Hippocampal formation (tissue), 2 donors: ENCODE measurements at regions not wholly inside any gene's neighbourhood (a gene's known extent, or its start where the extent isn't known, plus 50 kb on each side); places are given as distances from the start of the nearest gene placed in this dataset.
"Not testable (repeated sequence)": the region's sequence is repeated elsewhere in the genome, so short reads cannot be mapped to it uniquely, and the experiment has no call there.

ENCODE experiments used
- DNase-seq, 2 donors: peaks; one replicate each; lab custom pipeline; 2025; lab: John Stamatoyannopoulos, UW

DNA sequence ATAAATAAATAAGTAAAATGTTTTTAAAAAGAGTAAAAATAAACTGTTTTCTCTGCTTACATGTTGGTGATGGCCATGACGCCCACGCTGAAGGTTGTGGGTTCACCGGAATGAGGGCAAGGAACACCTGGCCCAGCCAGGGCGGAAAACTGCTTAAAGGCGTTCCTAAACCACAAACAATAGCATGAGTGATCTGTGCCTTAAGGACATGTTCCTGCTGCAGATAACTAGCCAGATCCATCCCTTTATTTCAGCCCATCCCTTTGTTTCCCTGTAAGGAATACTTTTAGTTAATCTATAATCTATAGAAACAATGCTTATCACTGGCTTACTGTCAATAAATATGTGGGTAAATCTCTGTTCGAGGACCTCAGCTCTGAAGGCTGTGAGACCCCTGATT lies 63.3 kb upstream of the CEP78 start:
- not testable (repeated sequence) for DNase-seq

DNA sequence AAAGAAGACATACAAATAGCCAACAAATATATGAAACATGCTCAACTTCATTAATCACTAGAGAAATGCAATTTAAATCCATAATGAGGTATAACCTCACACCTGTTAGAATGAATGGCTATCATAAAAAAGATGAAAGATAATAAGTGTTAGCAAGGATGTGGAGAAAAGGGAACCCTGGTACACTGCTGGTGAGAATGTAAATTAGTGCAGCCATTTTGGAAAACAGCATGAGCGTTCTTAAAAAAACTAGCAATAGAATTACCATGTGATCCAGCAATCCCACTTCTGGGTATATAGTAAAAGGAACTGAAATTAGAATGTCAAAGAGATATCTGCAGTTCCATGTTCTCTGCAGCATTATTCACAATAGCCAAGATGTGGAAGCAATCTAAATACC lies 64.2 kb upstream of the CEP78 start:
- no peak for DNase-seq

DNA sequence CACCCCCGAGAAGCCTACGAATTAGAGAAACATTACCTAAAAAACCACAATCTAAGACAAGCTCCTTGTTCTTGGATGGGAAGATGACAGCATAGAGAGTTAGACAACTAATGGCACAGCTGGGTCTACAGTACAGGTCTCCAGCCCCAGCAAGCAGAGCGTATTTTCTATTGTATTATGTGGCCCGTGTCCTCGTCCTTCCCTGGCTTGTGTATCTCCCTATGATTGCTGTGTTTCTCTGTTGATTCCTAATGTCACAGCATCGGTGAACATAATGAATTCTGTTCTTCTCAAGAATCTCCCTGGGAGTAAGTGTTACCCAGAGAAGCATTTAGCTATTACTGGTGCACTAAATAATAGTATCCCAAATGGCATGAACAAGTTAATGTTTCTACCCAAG lies 66.8 kb upstream of the CEP78 start:
- no peak for DNase-seq

DNA sequence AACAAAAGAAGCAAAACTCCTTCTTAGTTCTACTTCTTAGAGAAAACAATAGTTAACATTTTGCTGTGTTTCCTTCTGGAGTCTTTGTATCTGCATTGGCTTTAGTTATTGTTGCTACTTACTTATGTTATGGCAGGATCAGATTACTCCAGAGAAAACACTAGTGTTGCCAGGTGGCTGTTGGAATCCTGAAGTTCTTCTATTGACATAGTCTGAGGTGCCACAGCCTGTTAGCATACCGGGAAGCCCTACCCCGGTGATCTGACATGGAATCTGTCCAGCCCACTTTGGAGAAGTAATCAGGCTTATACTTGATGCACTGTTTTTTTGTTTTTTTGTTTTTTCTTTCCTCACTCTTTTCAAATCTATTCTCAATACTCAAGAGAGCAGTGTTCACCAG lies 68.5 kb upstream of the CEP78 start:
- DNase-seq = no peak

DNA sequence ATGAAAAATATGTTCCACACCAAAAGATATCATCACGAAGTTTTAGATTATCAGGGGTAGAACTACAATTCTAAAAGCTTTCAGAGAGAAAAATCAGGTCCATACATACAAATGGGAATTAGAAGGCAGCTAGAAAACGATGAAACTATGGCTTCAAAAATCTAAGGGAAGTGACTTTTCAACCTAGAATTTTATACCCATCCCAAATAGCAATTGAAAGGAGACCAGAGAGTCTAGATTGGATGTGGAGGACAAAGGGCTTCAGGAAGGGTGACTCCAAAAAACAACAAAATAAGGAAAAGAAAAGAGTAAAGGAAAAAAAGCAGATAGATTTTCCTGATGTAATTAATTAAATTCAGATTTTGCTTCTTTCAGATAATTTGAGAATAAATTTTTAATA lies 72.0 kb upstream of the CEP78 start:
- no peak for DNase-seq

DNA sequence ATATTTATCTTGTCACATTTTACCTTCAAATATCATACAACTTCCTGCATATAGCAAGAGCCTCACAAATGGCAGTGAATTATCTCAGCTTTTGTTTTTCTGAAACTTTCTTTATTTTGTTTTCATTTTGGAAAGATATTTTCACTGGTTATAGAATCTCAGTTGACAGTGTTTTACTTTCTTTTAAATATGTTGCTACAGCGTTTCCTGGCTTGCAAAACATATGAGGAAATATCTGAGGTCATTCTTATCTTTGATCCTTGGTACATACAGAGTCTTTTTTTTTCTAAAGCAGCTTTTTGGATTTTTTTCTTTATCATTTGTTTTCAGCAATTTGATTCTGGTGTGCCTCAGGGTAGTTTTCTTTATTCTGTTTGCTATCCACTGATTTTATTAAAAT lies 77.6 kb upstream of the CEP78 start:
- DNase-seq = no peak

DNA sequence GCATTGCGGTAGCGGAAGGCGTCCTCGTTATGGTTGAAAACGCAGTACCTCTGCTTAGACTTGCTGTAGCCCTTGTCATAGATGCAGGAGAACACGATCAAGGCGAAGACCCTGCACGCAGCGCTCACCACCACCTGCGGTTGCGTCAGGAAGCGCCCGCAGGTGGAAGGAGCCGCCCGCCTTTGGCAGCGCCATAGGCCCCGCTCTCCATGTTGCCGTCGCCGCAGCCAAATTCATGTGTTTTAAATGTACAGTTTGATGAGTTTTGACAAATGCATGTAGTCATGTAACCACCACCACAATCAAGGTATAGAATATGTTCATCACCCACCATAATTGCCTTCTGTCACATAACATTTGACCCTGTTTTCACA lies 84.9 kb upstream of the CEP78 start:
- no peak for DNase-seq

DNA sequence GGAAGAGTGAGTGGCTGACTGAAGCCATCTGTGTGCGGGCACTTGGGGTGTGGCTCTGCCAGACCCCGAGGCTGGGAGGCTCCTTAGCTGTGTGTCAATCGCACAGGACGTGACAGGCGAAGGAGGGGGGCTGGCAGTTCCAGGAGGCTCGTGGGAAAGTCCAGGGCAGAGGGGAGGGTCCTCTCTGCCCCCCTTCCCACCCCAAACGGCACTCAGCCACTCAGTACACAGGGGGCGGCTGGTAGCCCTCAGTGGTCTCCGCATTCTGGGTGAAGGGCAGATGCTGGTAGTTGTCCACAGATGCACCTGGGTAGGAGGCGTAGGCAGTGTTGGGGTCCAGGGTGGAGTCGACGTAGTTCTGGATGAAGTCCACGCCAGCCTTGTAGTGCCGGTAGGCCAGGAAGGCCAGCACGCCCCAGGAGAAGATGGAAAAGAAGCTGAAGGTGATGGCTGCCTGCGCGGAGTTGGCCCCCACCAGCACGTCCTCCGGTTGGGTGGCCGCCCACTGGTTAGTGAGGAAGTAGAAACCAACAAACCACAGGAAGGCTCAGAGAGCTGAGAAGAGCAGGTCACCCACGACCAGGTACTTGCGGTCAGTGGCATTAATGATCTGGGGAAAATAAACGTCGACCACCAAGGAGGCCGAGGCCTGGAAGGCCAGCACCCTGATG lies 85.4 kb upstream of the CEP78 start:
- no peak for DNase-seq

DNA sequence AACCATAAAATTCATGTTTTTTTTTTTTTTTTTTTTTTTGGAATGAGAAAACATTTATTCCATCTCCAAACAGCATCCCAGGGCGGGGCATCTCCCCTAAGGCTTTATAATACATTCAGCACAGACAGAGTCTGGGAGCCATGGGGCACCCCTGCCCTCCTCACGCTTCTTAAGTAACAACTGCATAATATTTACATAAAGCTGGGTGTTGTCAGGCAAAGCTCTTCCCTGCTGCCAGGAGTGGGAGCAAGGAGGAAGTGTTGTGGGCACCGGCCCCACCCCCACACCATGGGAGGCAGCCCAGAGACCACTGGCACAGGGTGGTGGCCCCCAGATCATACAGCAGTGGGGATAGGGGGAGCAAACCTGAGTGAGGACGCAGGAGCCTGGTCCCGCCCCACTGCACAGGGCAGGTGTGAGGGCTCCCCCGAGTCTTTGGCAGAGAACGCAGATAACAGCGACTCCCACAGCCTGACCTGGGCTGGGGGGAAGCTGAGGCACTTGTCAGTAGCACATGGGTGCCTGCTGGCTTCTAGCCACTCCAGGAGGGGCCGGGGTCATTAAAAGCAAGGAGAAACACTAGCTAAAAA lies 86.1 kb upstream of the CEP78 start:
- no peak for DNase-seq

DNA sequence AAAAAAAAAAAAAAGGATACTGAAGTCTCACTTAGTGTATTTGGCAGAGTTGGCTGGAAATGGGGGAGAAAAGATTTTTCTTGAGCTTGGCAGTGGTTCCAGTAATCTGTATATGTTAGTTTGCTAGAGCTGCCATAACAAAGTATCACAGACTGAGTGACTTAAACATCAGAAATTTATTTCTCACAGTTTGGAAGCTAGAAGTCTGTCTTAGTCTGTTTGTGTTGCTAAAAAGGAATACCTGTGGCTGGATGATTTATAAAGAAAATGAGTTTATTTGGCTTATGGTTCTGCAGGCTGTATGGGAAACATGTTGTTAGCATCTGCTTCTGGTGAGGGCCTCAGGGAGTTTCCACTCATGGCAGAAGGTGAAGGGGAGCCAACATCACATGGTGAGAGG lies 89.6 kb upstream of the CEP78 start:
- no peak for DNase-seq

DNA sequence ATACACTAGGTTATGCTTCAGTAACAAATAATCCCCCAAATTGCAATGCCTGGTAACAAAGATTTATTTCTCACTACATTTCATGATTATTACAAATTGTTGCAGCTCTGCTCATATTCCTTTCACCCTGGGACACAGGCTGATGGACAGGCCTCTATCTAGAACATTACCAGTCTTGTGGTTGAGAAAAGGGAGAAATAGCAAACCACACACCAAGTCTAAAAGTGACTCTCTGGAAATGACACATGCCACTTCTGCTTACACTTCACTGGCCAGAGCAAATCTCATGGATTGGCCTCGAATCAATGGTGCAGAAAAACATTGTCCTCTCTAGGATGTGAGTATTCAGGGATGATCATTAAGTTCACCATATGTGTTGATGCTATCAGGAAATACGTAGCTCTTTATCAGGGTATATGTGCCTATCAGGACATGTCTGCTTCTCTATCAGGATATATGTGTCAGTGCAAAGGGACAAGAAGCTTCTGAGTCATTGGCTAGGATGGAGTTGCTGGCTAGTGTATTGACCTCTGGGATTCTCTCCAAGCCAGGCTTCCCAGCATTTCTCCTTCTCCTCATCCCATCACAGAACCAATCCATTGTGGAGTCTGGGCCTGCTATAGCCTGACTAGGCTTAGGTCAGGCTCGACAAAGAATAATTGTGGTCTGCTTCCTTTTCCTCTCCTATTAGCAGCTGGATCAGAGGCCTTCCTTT lies 91.1 kb upstream of the CEP78 start:
- DNase-seq = peak; percentile 5 to 23

DNA sequence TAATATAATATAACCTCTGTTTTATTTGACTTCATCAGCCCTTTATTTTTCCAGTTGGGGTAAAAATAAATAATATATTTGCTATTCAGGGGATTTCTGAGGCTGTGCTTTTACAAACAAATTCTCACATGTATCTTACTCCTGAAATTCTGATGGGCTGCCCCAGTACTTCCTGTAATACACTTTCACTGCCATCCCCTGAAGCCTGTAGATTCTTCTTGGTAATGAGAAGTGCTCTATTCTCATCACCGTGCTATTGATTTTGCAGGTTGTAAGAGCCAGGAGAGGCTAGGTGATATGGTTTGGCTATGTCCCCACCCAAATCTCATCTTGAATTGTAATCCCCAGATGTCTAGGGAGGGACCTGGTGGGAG lies 91.9 kb upstream of the CEP78 start:
- DNase-seq = no peak

DNA sequence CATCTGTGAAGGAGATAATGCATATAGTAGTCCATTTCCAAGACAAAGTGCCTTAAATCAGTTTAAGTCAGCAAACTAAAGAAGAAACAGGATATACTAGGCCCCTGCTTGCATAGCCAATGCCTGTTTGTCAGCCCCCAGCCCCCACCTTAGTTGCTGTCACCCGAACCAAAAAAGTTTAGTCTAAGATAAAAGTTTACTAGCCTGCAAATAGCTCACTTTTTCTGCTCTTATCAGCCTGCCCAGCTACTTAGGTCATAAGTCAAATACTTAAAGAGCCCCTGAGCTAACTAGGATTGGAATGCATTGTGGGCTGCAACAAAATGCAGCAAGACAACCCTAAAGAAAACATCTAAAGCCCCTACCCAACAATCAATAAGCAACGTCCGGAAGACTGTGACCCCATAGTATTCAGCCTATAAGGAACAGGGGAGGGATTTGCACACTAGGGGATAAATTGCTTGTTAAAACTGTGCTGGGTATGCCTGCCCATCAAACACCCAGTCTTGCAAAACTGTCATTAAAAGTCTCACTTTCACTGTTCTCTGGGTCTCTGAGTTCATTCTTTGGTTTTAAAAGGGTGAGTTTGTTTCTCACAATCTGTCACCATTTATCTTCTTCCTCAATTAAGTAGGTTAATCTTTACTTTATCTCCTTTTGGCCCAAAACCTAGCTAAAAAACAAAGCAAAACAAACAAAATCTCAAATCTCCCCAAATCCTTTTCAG lies 92.4 kb upstream of the CEP78 start:
- no peak for DNase-seq

DNA sequence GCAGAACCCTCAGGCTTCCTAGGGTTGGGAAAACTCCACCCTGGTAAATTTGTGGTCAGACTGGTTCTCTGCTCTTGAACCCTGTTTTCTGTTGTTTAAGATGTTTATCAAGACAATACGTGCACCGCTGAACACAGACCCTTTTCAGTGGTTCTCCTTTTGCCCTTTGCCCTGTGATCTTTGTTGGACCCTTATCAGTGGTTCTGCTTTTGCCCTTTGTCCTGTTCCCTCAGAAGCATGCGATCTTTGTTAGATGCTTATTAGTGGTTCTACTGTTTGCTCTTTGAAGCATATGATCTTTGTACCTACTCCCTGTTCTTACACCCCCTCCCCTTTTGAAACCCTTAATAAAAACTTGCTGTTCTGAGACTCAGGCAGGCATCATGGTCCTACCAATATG lies 93.6 kb upstream of the CEP78 start:
- not testable (repeated sequence) for DNase-seq

DNA sequence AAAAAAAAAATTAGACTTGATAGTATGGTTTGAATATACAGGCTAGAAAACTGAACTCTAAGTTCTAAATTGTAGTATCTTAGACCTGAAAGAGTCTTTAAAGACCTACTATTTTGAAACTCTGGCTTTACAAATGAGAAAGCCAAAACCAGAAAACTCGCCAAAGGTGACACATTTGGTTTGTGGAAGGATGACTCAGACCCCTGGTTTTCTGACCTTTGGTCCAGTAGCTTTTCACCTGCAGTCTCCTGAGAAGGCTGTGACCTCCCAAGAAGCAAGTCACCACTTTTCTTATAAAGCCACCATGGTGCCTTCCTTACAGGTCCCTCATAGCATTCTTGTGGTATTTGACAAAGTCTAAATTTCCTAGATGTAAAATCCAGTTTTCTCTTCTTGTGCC lies 102.1 kb upstream of the CEP78 start:
- DNase-seq = no peak

DNA sequence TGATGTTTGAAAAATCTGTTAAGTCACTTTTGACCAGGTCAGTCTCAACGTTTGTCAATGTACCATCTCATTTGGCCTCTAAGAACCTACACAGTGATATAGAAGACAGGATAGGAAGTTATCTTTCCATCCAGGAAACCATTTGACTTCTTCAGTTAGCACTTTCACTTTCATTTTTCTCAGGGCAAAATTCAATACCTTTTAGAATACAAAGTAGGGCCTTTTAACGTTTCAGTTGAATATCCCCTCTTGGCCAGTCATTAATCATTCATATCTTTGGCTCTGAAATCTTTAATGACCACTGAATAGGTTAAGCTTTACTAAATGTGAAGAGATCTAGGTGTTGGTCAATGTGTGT lies 101.1 kb upstream of the GNAQ start:
- no peak for DNase-seq

DNA sequence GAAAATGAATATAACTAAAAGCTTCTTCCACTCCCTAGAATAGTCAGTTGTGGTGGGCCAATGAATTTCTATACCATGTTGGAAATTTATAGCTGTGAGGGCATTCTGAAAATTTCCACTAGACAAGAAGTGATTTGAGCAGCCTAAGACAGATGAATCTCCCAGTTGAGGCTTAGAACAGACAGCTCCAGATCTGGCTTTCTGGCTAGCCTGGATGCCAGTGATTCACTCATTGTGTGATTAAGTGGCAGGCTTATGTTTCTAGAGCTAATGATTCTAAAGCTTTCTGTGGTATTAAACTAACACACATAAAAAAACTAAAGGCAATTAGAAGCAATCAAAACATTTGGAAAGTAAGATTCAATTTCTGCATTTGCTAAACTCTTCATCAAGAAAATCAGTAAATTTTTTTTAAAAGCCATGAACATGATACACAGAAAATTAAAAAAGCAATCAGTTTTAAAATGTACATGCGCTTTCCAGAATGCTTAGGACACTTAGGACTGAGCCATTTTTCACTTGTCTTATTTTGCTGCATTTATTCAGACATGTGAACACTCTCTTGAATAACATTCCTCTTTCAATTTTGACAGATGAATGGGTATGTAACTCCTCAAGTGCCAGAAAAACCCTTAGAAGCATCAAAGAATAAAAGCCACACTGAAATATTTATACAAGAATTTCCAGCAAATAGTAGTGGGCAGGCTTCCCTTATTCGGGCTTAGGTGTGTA lies 100.5 kb upstream of the GNAQ start:
- DNase-seq = peak in 1 of 2 donors; percentile 33

DNA sequence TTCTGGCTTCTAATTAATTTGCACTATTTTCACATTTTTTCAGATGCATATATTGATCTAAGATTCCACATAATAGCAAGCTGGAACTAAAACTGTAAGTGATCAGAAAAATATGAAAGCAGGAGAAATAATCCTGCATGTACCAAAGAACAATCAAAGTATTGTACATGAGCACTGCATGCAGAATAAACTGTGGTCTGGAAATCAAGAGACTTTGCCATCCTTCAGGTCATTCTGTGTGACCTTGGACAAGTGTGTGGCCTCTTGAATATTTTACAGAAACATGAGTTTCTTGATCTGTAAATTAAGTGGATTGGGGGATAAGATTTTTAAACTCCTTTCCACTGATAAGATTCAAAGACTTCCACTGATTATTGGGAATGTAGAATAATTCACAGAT lies 99.2 kb upstream of the GNAQ start:
- DNase-seq = no peak

DNA sequence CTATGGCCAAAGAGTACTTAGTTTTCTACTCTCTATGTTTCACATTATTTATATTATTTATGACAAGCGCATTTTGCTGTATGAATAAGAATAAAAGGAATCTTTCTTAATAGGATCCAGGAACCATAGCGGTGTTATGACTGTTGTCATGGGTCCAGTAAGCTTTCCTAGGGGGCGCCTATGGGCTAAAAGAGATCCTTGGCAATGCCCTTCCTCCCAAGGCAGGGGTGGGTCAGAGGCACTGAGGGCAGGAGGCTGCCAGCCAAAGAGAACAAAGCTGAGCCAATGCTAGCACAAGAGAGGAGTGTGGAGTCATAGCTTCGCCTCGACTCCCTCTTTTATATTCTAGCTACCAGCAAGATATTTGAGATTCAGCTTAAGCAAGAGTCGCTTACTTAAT lies 98.4 kb upstream of the GNAQ start:
- peak; percentile 82 to 90 for DNase-seq

DNA sequence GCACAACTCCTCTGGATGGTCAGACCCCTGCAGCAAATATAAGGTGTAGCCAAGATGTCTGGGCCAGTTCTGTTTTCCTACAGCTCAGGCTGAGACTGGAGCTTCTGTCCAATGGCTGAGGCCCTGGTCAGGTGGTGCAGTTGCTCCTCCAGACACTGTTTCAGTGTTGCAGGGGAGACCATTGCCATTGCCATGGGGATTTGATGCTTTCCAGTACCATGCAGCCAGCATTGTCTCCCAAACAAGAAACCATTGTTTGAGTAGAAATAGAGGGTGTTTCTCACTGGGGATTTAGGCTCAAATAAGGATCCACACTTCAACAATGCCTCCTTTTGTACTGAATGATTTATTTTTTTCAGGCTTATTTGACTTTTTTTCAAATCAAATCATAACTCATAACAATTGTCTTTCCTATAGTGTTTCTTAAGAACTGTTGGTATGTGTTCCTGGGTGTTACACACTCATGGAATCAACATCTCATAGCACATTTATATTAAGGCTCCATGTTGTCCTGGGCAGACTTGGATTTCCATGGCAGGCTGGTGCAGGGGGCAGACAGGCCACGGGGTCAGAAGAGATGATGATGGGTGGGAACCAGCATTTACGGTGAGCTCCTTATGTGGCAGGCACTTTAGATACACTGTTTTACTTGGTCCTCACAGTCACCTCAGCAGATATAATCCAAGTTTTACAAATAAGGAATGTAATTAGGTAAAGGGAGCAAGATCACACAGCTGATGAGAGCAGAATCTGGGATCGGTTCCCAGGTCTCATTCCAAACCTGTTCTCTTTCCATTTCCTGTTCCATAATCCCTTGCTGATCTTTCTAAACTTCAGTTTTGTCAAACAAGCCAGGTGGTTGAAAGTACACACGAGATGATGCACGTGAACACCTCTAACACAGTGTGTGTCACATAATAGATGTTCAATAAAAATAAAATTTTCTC lies 95.9 kb upstream of the GNAQ start:
- peak; percentile 86 to 95 for DNase-seq

DNA sequence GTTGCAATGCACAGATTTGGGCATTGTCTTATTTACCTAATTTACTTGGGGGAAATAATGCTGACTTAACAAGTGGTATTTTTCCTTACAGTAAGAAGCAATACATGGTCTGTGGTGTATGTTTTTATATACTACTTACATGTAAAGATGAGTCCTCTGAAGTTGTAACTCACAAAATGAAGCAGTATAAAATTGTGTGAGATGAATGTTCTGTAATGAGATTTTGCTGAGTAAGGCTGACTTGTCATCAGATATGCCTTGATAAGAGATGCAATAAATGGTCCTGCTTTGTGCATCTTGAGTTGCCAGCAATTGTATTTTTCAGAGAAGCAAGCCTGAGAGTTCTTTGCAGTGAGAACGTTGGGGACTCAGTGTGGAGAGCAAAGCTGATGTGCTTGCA lies 92.2 kb upstream of the GNAQ start:
- no peak for DNase-seq
